NCI-H2107 treated with DMSO at 0.1 percent for 48 hours (cell line): ENCODE measurements at regions not wholly inside any gene's neighbourhood (a gene's known extent, or its start where the extent isn't known, plus 50 kb on each side); places are given as distances from the start of the nearest gene placed in this dataset.
A peak's percentile ranks its signal among the peaks of the same experiment; 100 is the strongest.

Source experiments
- DNase-seq: peaks from one replicate; lab custom pipeline; 2025; ENCODE audit not compliant: unreplicated experiment; lab: John Stamatoyannopoulos, UW

DNA sequence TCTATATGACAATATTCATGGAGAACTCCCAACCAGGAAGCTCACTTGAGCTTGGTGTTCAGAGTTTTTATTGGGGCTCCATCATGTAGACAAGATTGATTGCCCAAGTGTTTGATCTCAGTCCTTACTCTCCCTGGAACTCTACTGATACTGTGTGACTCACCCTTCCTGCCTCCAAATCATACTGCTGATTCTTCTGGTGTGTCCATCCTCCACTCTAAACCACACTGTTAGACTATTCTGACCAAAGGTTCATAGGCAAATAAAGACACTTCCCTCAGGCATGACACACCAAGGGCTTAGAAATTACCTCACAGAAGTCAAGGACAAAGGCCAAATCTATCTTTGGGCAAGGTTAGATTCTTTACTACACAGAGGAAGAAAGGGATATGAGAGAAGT, 107.9 kb upstream of the CDH20 start:
- DNase-seq = no peak

DNA sequence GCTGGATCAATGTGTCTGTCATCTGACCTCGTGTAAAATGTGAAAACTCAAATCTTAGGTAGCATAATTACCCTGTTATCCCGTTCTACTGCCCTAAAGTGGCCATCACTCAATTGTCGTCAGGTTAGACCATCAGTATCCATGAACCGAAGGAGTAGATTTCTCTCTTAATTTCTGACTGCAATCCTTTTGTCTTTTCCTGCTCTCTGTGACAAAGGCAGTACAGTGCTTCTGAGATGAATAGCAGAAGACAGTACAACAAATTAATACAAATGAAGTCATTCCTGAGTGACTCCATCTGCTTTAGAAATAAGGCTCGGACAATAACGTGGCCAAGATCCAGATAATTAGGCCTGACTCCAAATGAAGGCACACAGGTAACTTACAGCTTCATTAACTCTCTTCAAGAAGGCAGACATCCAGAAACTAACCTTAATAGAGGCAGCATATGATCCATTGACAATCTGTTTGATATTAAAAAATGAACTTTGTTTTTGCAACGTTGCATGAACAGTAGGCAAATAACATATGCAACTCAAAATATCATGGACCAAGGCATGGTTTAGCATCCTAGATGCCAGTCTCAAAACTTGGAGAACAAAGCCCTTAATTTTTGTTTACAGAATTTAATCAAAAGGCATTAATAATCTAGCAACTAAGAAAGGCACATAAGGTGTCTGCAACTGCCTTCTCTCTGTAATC, 96.7 kb upstream of the CDH20 start:
- no peak for DNase-seq

- DNase-seq = no peak
Measured at GRCh38 chr18:61237529-61237928, 95.7 kb upstream of the CDH20 start.

DNA sequence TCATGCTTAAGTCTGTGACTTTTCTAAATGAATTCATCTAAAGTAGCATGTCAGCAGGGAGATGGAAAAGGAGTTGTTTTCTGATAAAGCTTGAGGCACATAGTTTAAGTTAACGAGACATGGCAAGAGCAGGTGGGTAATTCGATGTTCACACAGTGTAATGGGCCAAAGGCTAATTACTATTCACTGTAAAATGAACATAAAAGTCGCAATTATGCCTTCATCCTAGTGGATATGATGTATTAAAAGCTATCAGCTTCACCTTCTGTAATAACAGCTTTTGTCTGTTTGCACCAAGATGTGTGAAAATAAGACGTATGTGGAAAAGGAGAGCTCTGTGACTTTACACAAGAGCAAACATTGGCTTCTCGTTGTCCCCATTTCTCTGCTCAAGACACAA, 94.2 kb upstream of the CDH20 start:
- DNase-seq = peak; percentile 65

DNA sequence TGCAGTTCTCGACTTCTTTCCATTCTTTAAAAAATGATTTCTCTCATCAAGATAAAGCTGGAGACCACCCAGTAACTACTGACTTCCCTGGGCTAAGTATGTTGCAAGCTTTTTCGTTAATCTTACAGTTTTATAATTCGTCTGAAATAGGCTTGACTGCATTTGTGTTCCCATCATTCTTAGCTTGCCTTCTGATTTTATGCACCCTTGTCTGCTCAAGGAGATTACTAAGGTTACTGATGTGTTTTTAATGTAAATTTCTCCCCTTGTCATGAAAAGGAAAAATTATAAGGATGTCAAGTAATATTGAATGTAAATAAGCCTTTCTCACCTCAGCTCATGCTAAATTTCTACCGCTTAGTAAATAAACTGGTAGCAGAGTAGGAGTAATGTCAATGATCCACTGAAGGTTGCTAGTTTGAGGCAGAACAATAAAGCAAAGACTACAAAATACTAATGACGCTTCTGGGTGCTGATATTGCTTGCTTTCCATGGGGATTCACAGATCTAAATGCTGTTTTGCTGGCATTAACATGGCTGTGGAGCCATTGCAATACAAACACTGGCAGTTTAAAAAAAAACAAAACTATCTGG, 91.9 kb upstream of the CDH20 start:
- no peak for DNase-seq

GRCh38 chr18:61244632-61245031, 88.6 kb upstream of the CDH20 start:
- DNase-seq = no peak

GRCh38 chr18:61245276-61245675, 88.0 kb upstream of the CDH20 start:
- DNase-seq = no peak

- no peak for DNase-seq
Measured at GRCh38 chr18:61248589-61248988, 84.6 kb upstream of the CDH20 start.

- DNase-seq = no peak
Measured at GRCh38 chr18:61256291-61256690, 76.9 kb upstream of the CDH20 start.

DNA sequence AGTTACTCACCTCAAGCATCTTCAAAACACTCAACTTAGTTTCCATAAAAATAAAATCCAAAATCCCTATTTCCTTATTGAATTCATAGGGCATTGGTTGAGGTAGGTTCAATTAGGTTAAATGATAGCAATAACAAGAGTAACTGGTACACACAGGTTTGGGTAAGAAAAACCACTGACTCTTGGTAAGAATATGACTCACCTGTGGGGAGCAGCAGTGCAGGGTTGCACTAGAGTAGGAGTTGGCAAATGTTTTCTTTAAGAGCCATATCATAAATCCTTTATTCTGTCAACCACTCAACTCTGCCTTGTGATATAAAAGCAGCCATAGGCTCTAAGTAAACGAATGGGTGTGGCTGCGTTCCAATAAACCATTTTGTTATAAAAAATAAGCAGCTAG, 71.4 kb upstream of the CDH20 start:
- no peak for DNase-seq

- no peak for DNase-seq
Measured at GRCh38 chr18:61272793-61273192, 60.4 kb upstream of the CDH20 start.

DNA sequence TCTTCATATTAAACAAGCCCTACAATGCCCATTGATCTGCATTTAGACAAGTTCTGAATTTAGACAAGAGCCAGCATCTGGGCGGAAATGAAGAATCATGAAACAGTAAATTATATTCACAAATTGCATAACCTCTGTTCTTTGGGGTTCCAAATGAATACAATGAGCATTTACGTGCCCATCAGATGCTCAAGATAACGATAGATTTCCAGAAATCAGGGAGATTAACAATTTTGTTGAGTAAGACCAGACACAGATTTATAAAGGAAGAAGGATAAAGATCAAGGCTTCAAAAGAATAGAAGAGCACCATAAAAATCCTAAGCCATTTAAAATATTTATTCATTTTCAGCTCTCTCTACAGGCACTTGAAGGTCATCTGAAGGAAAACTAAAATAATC, 59.7 kb upstream of the CDH20 start:
- no peak for DNase-seq

DNA sequence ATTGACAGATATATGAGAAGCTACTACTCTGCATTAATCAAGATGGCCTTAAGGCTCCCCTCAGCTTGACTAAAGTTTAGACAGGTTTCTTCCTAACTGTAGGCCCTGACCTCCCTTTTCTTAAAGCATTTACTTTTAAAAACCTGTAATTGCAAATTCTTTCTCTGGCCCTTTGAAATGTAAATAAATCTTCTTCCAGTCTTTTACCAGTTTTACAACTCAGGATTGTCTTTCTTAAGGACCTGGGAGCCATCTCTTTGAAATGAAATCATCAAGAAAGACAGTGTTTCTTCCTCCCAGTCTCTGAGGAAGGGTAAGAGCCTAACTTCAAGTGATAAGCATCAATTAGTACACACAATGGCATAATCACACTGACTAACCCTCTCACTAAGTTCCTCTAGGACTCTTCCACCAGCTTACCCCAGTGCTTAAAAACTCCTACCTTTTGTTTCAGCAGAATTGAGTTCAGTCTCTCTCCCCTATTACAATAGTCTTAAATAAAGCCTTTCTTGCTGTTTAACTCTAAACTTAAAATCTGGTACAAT, 58.7 kb upstream of the CDH20 start:
- DNase-seq = no peak

DNA sequence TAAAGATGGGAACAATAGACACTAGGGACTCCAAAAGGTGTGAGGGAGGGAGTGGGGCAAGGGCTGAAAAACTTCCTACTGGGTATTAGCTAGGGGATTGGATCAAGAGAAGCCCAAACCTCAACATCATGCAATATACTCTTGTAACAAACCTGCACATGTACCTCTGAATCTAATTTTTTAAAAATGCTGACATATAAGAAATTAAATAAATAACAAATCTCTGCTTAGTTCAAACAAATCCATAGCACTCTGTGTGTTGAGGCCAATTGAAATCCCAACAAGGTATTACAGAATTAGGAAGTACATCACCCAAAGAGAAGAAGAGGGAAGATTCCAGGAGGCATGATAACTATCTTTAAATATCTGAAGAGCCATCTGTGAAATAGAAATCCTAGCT, 55.4 kb upstream of the CDH20 start:
- no peak for DNase-seq

- no peak for DNase-seq
Measured at GRCh38 chr18:61281431-61281830, 51.8 kb upstream of the CDH20 start.

DNA sequence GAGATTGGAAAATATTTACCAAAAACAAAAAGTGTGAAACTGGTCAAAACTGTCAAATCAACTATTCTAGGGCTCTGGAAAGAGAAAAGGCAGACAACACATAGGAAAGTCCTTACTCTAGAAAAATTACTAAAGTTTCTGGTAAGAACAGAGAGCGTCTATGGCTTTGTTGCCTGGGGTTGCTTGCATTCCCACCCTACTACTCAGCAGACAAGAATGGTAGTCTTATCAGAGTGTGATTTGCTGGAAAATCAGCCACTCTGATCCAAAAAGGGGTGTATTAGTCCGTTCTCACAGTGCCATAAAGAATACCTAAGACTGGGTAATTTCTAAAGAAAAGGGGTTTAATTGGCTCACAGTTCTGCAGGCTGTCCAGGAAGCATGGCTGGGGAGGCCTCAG, 50.3 kb upstream of the CDH20 start:
- no peak for DNase-seq
